Endothelial cell of umbilical vein (primary cell): ENCODE measurements at regions not wholly inside any gene's neighbourhood (a gene's known extent, or its start where the extent isn't known, plus 50 kb on each side); places are given as distances from the start of the nearest gene placed in this dataset.

Experiments
- BruUV-seq: library from RNA; stranded (reverse); fragments of 400-500 nt; replicated peaks from 2 replicates; lab custom pipeline; 2021; lab: Mats Ljungman, UMichigan
- CTCF ChIA-PET: fragments of 300-600, 350-600 bp; sonication (Branson Sonifier 250); formaldehyde crosslinking; loops from one replicate; lab custom pipeline; 2021; ENCODE audit warnings: antibody characterized with exemption, inconsistent platforms; lab: Charles Lee
- POLR2A ChIA-PET: fragments of 300-600, 350-600 bp; sonication (Branson Sonifier 250); formaldehyde crosslinking; loops from one replicate; lab custom pipeline; 2021; ENCODE audit warnings: antibody characterized with exemption, inconsistent platforms; lab: Charles Lee
- DNase-seq: peaks from one replicate; pipeline ENCODE4 v3.0.0-alpha.2; 2011; ENCODE audit warnings: low read depth, low spot score
- FAIRE-seq: peaks from 2 replicates; lab custom pipeline; 2011; peaks lifted over from hg19 to GRCh38; lab: Jason Lieb, UNC
- H2AFZ ChIP-seq: 2 replicates; pipeline ENCODE4 v1.6.0; 2012; ENCODE audit warnings: low read depth, low read length, control low read depth, inconsistent platforms
- H3K27ac ChIP-seq: 2 replicates; pipeline ENCODE4 v1.5.1; 2011; ENCODE audit warnings: low read depth, mild to moderate bottlenecking, control low read depth, low read length, moderate library complexity; ENCODE audit not compliant: insufficient read depth
- H3K27me3 ChIP-seq, 2 experiments: 2 replicates each; pipeline versions ENCODE4 v1.6.0 to v1.6.1; 2011; ENCODE audit warnings: low read length in 2 of 2, mixed read lengths in 1 of 2; ENCODE audit not compliant: control insufficient read depth in 2 of 2, insufficient read depth in 2 of 2
- H3K36me3 ChIP-seq, 2 experiments: 2 replicates in 1 of 2; 3 replicates in 1 of 2; pipeline ENCODE4 v1.5.1; 2011; ENCODE audit warnings: low read length in 2 of 2, mild to moderate bottlenecking in 1 of 2, moderate library complexity in 1 of 2; ENCODE audit not compliant: control insufficient read depth in 2 of 2, insufficient read depth in 2 of 2; ENCODE audit errors: extremely low read depth in 1 of 2
- H3K4me1 ChIP-seq: 3 replicates; pipeline ENCODE4 v1.5.1; 2011; ENCODE audit warnings: mild to moderate bottlenecking, low read length; ENCODE audit not compliant: control insufficient read depth, insufficient read depth; ENCODE audit errors: extremely low read depth
- H3K4me2 ChIP-seq: 2 replicates; pipeline ENCODE4 v1.6.1; 2011; ENCODE audit warnings: low read length, control low read depth, mixed read lengths; ENCODE audit not compliant: insufficient read depth
- H3K4me3 ChIP-seq, 3 experiments: fragments of 200-600 bp in 1 of 3; sonication (generic), shearing (Covaris generic) in 1 of 3; replicated peaks in 1 of 3; 2 replicates each; pipeline ENCODE4 v1.5.1; 2011 to 2016; ENCODE audit warnings: control low read depth in 3 of 3, low read length in 3 of 3, mild to moderate bottlenecking in 2 of 3, inconsistent platforms in 1 of 3, low read depth in 1 of 3, moderate library complexity in 1 of 3; ENCODE audit not compliant: insufficient read depth in 1 of 3
- H3K79me2 ChIP-seq: 2 replicates; pipeline ENCODE4 v1.6.0; 2012; ENCODE audit warnings: low read length, inconsistent platforms; ENCODE audit not compliant: control insufficient read depth, insufficient read depth
- H3K9ac ChIP-seq: replicated peaks from 2 replicates; pipeline ENCODE3; 2011; ENCODE audit warnings: low read length, control low read depth; ENCODE audit not compliant: insufficient read depth; ENCODE audit errors: extremely low read depth
- H3K9me1 ChIP-seq: replicated peaks from 3 replicates; pipeline ENCODE4 v1.6.0; 2011; ENCODE audit warnings: mild to moderate bottlenecking, low read length; ENCODE audit not compliant: control insufficient read depth, insufficient read depth; ENCODE audit errors: extremely low read depth
- H3K9me3 ChIP-seq: replicated peaks from 2 replicates; pipeline ENCODE4 v1.5.1; 2012; ENCODE audit warnings: low read length, inconsistent platforms; ENCODE audit not compliant: control insufficient read depth, insufficient read depth
- H4K20me1 ChIP-seq: replicated peaks from 2 replicates; pipeline ENCODE3; 2011; ENCODE audit warnings: mild to moderate bottlenecking, low read length; ENCODE audit not compliant: control insufficient read depth, insufficient read depth; ENCODE audit errors: extremely low read depth
- CTCF ChIP-seq, 2 donors: IDR thresholded peaks; 1 replicate in 1 of 2; 2 replicates in 1 of 2; pipeline ENCODE4 v1.5.1; 2011; ENCODE audit warnings: low read length in 2 of 2, mild to moderate bottlenecking in 2 of 2, moderate library complexity in 2 of 2, control low read depth in 1 of 2, inconsistent platforms in 1 of 2, low read depth in 1 of 2; ENCODE audit not compliant: insufficient read depth in 1 of 2; ENCODE audit errors: extremely low read depth in 1 of 2
- EZH2 ChIP-seq: IDR thresholded peaks from 2 replicates; pipeline ENCODE4 v1.6.1; 2012; ENCODE audit warnings: borderline replicate concordance, low read depth, mild to moderate bottlenecking, moderate library complexity, low read length, inconsistent platforms; ENCODE audit not compliant: severe bottlenecking
- FOS ChIP-seq: IDR thresholded peaks from 2 replicates; pipeline ENCODE4 v1.6.1; 2011; ENCODE audit warnings: mild to moderate bottlenecking, low read length, moderate library complexity, borderline replicate concordance; ENCODE audit not compliant: insufficient read depth
- GATA2 ChIP-seq: IDR thresholded peaks from 2 replicates; pipeline ENCODE4 v1.7.0; 2011; ENCODE audit warnings: low read depth, mild to moderate bottlenecking, moderate library complexity, mixed read lengths, low read length; ENCODE audit not compliant: insufficient read length, insufficient read depth
- JUN ChIP-seq: IDR thresholded peaks from 2 replicates; pipeline ENCODE4 v1.6.1; 2011; ENCODE audit warnings: borderline replicate concordance, low read depth; ENCODE audit not compliant: insufficient read length, insufficient read depth
- POLR2A ChIP-seq: IDR thresholded peaks from 2 replicates; pipeline ENCODE4 v1.6.1; 2012; ENCODE audit warnings: low read depth, mild to moderate bottlenecking, control low read depth, low read length
- dilution Hi-C: fragments of 300-500 bp; cut with MboI; formaldehyde crosslinking; loops from one replicate; pipeline ENCODE4 v1.15.0; 2019; ENCODE audit warnings: low sequenced_read_pairs; ENCODE audit not compliant: extremely low pct_ligation_motif_present
- intact Hi-C: fragments of 100-400 bp; cut with micrococcal nuclease; formaldehyde crosslinking; loops from one replicate; pipeline ENCODE4 v1.10.0; 2022

GRCh38 chr18:44495151-44495550, 185.5 kb upstream of the SETBP1 start:
- H4K20me1 ChIP-seq: no peaks in the 10 kb centered on the region
- no peaks in the 10 kb centered on the region for H3K9me1 ChIP-seq
- BruUV-seq: no TSS peak
- H3K36me3 ChIP-seq: no peaks in the 10 kb centered on the region
- H3K4me2 ChIP-seq: no peak overlapping the region
- TF ChIP-seq POLR2A (no peak), EZH2 (no peak), FOS (no peak), CTCF (IDR thresholded peaks at IDR 0.05; ENCODE audit: extremely low read depth in 1 of 2, insufficient read depth in 1 of 2, low read depth in 1 of 2, low read length in 2 of 2) (no peak), JUN (no peak)
- ChIA-PET POLR2A (no interaction called here), CTCF (no interaction called here)
- H3K27me3 ChIP-seq: no peaks in the 10 kb centered on the region
- dilution Hi-C loops (no loop called here), intact Hi-C loops (no loop called here)
- H3K27ac ChIP-seq: no peak overlapping the region
- FAIRE-seq (no peak), DNase-seq (no peak)
- no peak overlapping the region for H3K9ac ChIP-seq
- no peaks in the 10 kb centered on the region for H3K9me3 ChIP-seq
- no peak overlapping the region for H2AFZ ChIP-seq
- H3K4me3 ChIP-seq: no peak overlapping the region
- H3K4me1 ChIP-seq: no peaks in the 10 kb centered on the region
- H3K79me2 ChIP-seq: no peaks in the 10 kb centered on the region

- H4K20me1 ChIP-seq: no peaks in the 10 kb centered on the region
- H3K36me3 ChIP-seq: no peaks in the 10 kb centered on the region
- no peak overlapping the region for H3K9ac ChIP-seq
- H3K27me3 ChIP-seq: no peaks in the 10 kb centered on the region
- ChIA-PET CTCF (no interaction called here), POLR2A (no interaction called here)
- H3K4me3 ChIP-seq: no peak overlapping the region
- BruUV-seq: no TSS peak
- H3K9me1 ChIP-seq: no peaks in the 10 kb centered on the region
- no peaks in the 10 kb centered on the region for H3K4me1 ChIP-seq
- dilution Hi-C loops: no loop called here
- H3K9me3 ChIP-seq: no peaks in the 10 kb centered on the region
- H3K27ac ChIP-seq: no peak overlapping the region
- TF ChIP-seq POLR2A (no peak), GATA2 (no peak)
- FAIRE-seq (no peak), DNase-seq (no peak)
- no peak overlapping the region for H2AFZ ChIP-seq
- H3K79me2 ChIP-seq: no peaks in the 10 kb centered on the region
- intact Hi-C loops: no loop called here
- no peak overlapping the region for H3K4me2 ChIP-seq
Measured at GRCh38 chr18:44497311-44497710, 183.4 kb upstream of the SETBP1 start.
